Hepatocyte (in vitro differentiated cells): ENCODE measurements at regions not wholly inside any gene's neighbourhood (a gene's known extent, or its start where the extent isn't known, plus 50 kb on each side); places are given as distances from the start of the nearest gene placed in this dataset.
A peak's percentile ranks its signal among the peaks of the same experiment; 100 is the strongest.

ENCODE experiments used
- DNase-seq: peaks from one replicate; pipeline ENCODE4 v3.0.0-alpha.2; 2016; ENCODE audit warnings: low spot score
- H2AFZ ChIP-seq: fragments of 200-600 bp; sonication (generic); 2 replicates; pipeline ENCODE4 v1.6.0; 2016; ENCODE audit warnings: antibody characterized with exemption, mild to moderate bottlenecking
- H3K27ac ChIP-seq: fragments of 200-600 bp; sonication (generic); 2 replicates; pipeline ENCODE4 v1.5.1; 2016; ENCODE audit warnings: mild to moderate bottlenecking
- H3K27me3 ChIP-seq: fragments of 200-600 bp; sonication (generic); 2 replicates; pipeline ENCODE4 v1.6.1; 2016
- H3K36me3 ChIP-seq: fragments of 200-600 bp; sonication (generic); replicated peaks from 2 replicates; pipeline ENCODE4 v1.5.1; 2016; ENCODE audit warnings: low read depth; ENCODE audit not compliant: insufficient read depth
- H3K4me1 ChIP-seq: fragments of 200-600 bp; sonication (generic); 2 replicates; pipeline ENCODE4 v1.5.1; 2016; ENCODE audit warnings: mild to moderate bottlenecking, moderate library complexity; ENCODE audit not compliant: insufficient read depth
- H3K4me2 ChIP-seq: fragments of 200-600 bp; sonication (generic); 2 replicates; pipeline ENCODE4 v1.6.0; 2016
- H3K4me3 ChIP-seq: fragments of 200-600 bp; sonication (generic); 2 replicates; pipeline ENCODE4 v1.5.1; 2016; ENCODE audit warnings: mild to moderate bottlenecking
- H3K79me2 ChIP-seq: fragments of 200-600 bp; sonication (generic); 2 replicates; pipeline ENCODE4 v1.6.0; 2017; ENCODE audit warnings: mild to moderate bottlenecking
- H3K9me2 ChIP-seq: fragments of 200-600 bp; sonication (generic); replicated peaks from 2 replicates; pipeline ENCODE4 v1.6.0; 2017; ENCODE audit warnings: mild to moderate bottlenecking; ENCODE audit not compliant: insufficient read depth
- H3K9me3 ChIP-seq: fragments of 200-600 bp; sonication (generic); 2 replicates; pipeline ENCODE4 v1.5.1; 2016; ENCODE audit warnings: low read depth, mild to moderate bottlenecking
- H4K20me1 ChIP-seq: fragments of 200-600 bp; sonication (generic); 2 replicates; pipeline ENCODE4 v1.6.0; 2016; ENCODE audit warnings: mild to moderate bottlenecking; ENCODE audit not compliant: insufficient read depth, poor library complexity, severe bottlenecking
- CTCF ChIP-seq: fragments of 200-600 bp; sonication (generic); IDR thresholded peaks from 2 replicates; pipeline ENCODE4 v1.5.1; 2016; ENCODE audit warnings: antibody characterized with exemption, mild to moderate bottlenecking; ENCODE audit not compliant: poor library complexity
- EZH2 ChIP-seq: fragments of 200-600 bp; sonication (generic); IDR thresholded peaks from 2 replicates; pipeline ENCODE4 v1.6.1; 2016; ENCODE audit warnings: antibody characterized with exemption, mild to moderate bottlenecking, borderline replicate concordance
- EZH2phosphoT487 ChIP-seq: fragments of 200-600 bp; sonication (generic); IDR thresholded peaks from one replicate; pipeline ENCODE4 v1.6.1; 2018; ENCODE audit warnings: antibody characterized with exemption, mild to moderate bottlenecking, low read depth, moderate library complexity; ENCODE audit not compliant: unreplicated experiment, severe bottlenecking
- WGBS: methylation state at CpG from one replicate; pipeline ENCODE4 v1.1.6; 2016; ENCODE audit warnings: low lambda C conversion rate; ENCODE audit errors: missing lambda C conversion rate; 5-methylcytosine and 5-hydroxymethylcytosine counted together

GRCh38 chr6:131413831-131414191 lies 159.2 kb upstream of the ARG1 start:
- no peak for DNase-seq
- Histone ChIP-seq H2AFZ (no peak overlapping the region), H3K27ac (peak overlapping the region; percentile 54), H3K36me3 (no peaks in the 10 kb centered on the region), H4K20me1 (no peaks in the 10 kb centered on the region), H3K79me2 (no peaks in the 10 kb centered on the region), H3K4me2 (no peak overlapping the region), H3K9me3 (no peaks in the 10 kb centered on the region), H3K9me2 (no peaks in the 10 kb centered on the region), H3K27me3 (no peaks in the 10 kb centered on the region), H3K4me3 (no peak overlapping the region), H3K4me1 (no peaks in the 10 kb centered on the region)
- 76% methylated on average over 2 of the region's 2 CpGs for WGBS
- TF ChIP-seq EZH2, result no peak
- TF ChIP-seq CTCF, result no peak
- no peak for TF ChIP-seq EZH2phosphoT487

DNA sequence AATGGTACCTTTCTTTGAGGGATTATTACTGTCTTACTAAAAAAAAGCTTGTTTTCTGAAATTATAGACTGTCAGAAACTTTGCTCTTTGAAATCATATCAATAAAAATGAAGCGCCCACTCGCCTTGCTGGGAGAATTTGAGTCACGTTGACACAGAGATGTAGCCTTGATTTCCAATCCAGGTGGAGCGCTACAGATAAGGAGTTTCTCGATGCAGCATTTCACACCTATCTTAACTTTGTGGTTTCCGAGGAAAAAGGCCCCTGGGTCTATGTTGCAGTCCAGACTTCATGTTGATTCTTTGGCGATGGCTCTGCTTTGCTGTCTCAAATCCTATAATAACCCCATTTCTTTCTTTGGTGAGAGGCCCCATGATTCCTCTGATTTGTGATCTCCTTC lies 158.1 kb upstream of the ARG1 start:
- no peak overlapping the region for H3K4me3 ChIP-seq
- no peaks in the 10 kb centered on the region for H3K9me2 ChIP-seq
- H3K4me2 ChIP-seq, result no peak overlapping the region
- no peaks in the 10 kb centered on the region for H3K36me3 ChIP-seq
- TF ChIP-seq CTCF, result no peak
- no peak for TF ChIP-seq EZH2phosphoT487
- no peak for TF ChIP-seq EZH2
- no peaks in the 10 kb centered on the region for H3K79me2 ChIP-seq
- no peak for DNase-seq
- no peaks in the 10 kb centered on the region for H3K27me3 ChIP-seq
- H2AFZ ChIP-seq, result no peak overlapping the region
- WGBS, result 79% methylated on average over 7 of the region's 7 CpGs
- peak overlapping the region; percentile 2 for H3K27ac ChIP-seq
- H3K9me3 ChIP-seq, result no peaks in the 10 kb centered on the region
- H3K4me1 ChIP-seq, result no peaks in the 10 kb centered on the region
- no peaks in the 10 kb centered on the region for H4K20me1 ChIP-seq

DNA sequence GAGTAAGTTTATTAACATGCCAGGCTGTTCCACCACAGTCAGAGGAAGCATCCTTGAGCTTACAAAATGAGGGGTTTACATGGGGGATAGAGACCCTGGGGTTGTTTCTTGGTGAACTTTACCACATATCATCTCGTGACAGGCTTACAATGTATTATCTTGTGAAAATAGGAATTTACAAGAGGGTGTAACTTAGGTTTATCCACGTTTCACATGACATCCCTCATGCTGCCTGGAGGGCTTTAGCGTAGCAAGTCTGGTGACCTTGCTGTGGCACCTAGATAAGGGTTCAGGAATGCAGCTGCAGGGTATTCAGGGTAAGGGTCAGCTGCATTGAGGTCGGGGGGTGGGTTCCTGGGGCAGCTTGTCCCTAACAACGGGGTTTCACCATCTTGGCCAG lies 154.6 kb upstream of the ARG1 start:
- Histone ChIP-seq H3K36me3 (no peaks in the 10 kb centered on the region), H2AFZ (no peak overlapping the region), H3K9me2 (no peaks in the 10 kb centered on the region), H3K4me3 (no peak overlapping the region), H4K20me1 (no peaks in the 10 kb centered on the region), H3K4me1 (no peaks in the 10 kb centered on the region), H3K4me2 (no peak overlapping the region), H3K27ac (no peak overlapping the region), H3K27me3 (no peaks in the 10 kb centered on the region), H3K79me2 (no peaks in the 10 kb centered on the region), H3K9me3 (no peaks in the 10 kb centered on the region)
- no peak for TF ChIP-seq EZH2
- TF ChIP-seq EZH2phosphoT487, result no peak
- TF ChIP-seq CTCF, result no peak
- 61% methylated on average over 5 of the region's 5 CpGs for WGBS
- DNase-seq, result no peak

GRCh38 chr6:131419702-131420101 lies 153.3 kb upstream of the ARG1 start:
- Histone ChIP-seq H3K27me3 (no peaks in the 10 kb centered on the region), H3K36me3 (no peaks in the 10 kb centered on the region), H3K9me3 (no peaks in the 10 kb centered on the region), H4K20me1 (no peaks in the 10 kb centered on the region), H3K9me2 (no peaks in the 10 kb centered on the region), H3K27ac (no peak overlapping the region), H3K4me1 (no peaks in the 10 kb centered on the region), H2AFZ (no peak overlapping the region), H3K4me2 (no peak overlapping the region), H3K79me2 (no peaks in the 10 kb centered on the region), H3K4me3 (no peak overlapping the region)
- DNase-seq, result no peak
- no peak for TF ChIP-seq EZH2phosphoT487
- TF ChIP-seq CTCF, result no peak
- no peak for TF ChIP-seq EZH2
- WGBS, result 70% methylated on average over 1 of the region's 1 CpG
